CD4-positive, alpha-beta T cell (primary cell): ENCODE measurements at regions not wholly inside any gene's neighbourhood (a gene's known extent, or its start where the extent isn't known, plus 50 kb on each side); places are given as distances from the start of the nearest gene placed in this dataset.
A peak's percentile ranks its signal among the peaks of the same experiment; 100 is the strongest.
"Not testable (repeated sequence)": the region's sequence is repeated elsewhere in the genome, so short reads cannot be mapped to it uniquely, and the experiment has no call there.

ENCODE experiments used
- ATAC-seq: fragments of 200-7000 bp; cut with Tn5 transposase; one replicate; pipeline ENCODE4 v1.10.0; 2022; ENCODE audit warnings: mild to moderate bottlenecking; ENCODE audit not compliant: poor library complexity
- CTCF ChIA-PET: fragments of 350-600 bp; sonication (Branson Sonifier 250); formaldehyde crosslinking; loops from one replicate; lab custom pipeline; 2021; ENCODE audit warnings: antibody characterized with exemption, inconsistent platforms; lab: Charles Lee
- POLR2A ChIA-PET: fragments of 350-600 bp; sonication (Branson Sonifier 250); formaldehyde crosslinking; loops from one replicate; lab custom pipeline; 2021; ENCODE audit warnings: antibody characterized with exemption, inconsistent platforms; lab: Charles Lee
- DNase-seq, 14 experiments: peaks; one replicate each; pipeline ENCODE4 v3.0.0-alpha.2; 2013 to 2020; ENCODE audit warnings: mixed read lengths in 2 of 14
- H3K27ac ChIP-seq, 2 donors: one replicate each; pipeline versions ENCODE4 v1.5.1 to v1.7.0; 2013; ENCODE audit warnings: low read length in 2 of 2, low read depth in 1 of 2, mild to moderate bottlenecking in 1 of 2
- H3K27me3 ChIP-seq, 2 experiments: 1 replicate in 1 of 2; 2 replicates in 1 of 2; pipeline versions ENCODE4 v1.6.1 to v1.7.0; 2013; ENCODE audit warnings: low read length in 2 of 2, control low read depth in 1 of 2, mild to moderate bottlenecking in 1 of 2, moderate library complexity in 1 of 2; ENCODE audit not compliant: insufficient read depth in 2 of 2, control insufficient read depth in 1 of 2
- H3K36me3 ChIP-seq: one replicate; pipeline ENCODE4 v1.6.1; 2013; ENCODE audit warnings: low read length, control low read depth; ENCODE audit not compliant: insufficient read depth
- H3K4me1 ChIP-seq: one replicate; pipeline ENCODE4 v1.6.1; 2013; ENCODE audit warnings: low read length, control low read depth; ENCODE audit not compliant: insufficient read depth
- H3K4me3 ChIP-seq: one replicate; pipeline ENCODE4 v1.5.1; 2013; ENCODE audit warnings: mild to moderate bottlenecking, low read length, moderate library complexity
- H3K9me3 ChIP-seq, 2 experiments: 1 replicate in 1 of 2; 2 replicates in 1 of 2; pipeline versions ENCODE4 v1.6.1 to v1.7.0; 2013; ENCODE audit warnings: low read length in 2 of 2, mild to moderate bottlenecking in 2 of 2, control low read depth in 1 of 2, moderate library complexity in 1 of 2; ENCODE audit not compliant: control insufficient read depth in 1 of 2, insufficient read depth in 1 of 2
- H3K27ac Mint-ChIP-seq: one replicate; pipeline ENCODE4 v1.8.0; 2020; ENCODE audit warnings: mixed read lengths
- H3K27me3 Mint-ChIP-seq: one replicate; pipeline ENCODE4 v1.8.0; 2021; ENCODE audit warnings: mixed read lengths
- H3K36me3 Mint-ChIP-seq: one replicate; pipeline ENCODE4 v1.8.0; 2021; ENCODE audit warnings: low read depth, mixed read lengths
- H3K4me1 Mint-ChIP-seq: one replicate; pipeline ENCODE4 v1.8.0; 2021; ENCODE audit warnings: low read depth, mixed read lengths
- H3K4me3 Mint-ChIP-seq: one replicate; pipeline ENCODE4 v1.8.0; 2020; ENCODE audit warnings: mild to moderate bottlenecking, mixed read lengths
- H3K9me3 Mint-ChIP-seq: one replicate; pipeline ENCODE4 v1.8.0; 2020; ENCODE audit warnings: mixed read lengths
- intact Hi-C, 2 experiments: fragments of 100-400 bp; cut with DNase I in 1 of 2; cut with micrococcal nuclease in 1 of 2; formaldehyde crosslinking; loops; one replicate each; pipeline versions ENCODE4 v1.15.1 to v1.9.0; 2023 to 2025; cut with DNase I, micrococcal nuclease
- TF ChIP-seq, protein P1 (sequence below): fragments of 200-600 bp; IDR thresholded peaks from one replicate; pipeline ENCODE4 v1.8.0; 2022; ENCODE audit warnings: antibody characterized with exemption, mild to moderate bottlenecking

DNA sequence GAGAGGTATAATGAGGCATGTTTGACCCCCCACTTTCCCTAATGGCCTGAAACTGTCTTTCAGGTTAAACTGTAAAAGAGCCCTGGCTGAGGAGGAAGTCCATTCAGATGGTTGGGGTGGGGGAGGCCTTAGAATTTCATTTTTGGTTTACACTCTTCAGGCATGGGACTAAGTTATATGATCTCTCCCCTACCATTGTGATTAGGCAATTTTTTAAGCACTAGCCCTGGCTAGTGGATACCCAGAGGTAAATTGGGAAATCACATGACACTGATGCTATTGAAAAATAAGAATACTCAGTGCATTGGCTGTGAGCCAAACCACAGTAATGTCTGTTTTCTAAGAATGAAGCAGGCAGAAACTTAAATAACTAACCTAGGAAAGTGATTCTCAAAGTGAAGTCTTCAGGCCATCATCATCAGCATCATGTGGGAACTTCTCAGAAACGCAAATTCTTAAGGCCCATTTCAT, 149.7 kb downstream of the RRAGB start:
- POLR2A ChIA-PET: no interaction called here
- peak in 3 of 14 experiments; percentile 12 to 27 (median 18) for DNase-seq
- no peak overlapping the region for H3K27ac ChIP-seq

DNA sequence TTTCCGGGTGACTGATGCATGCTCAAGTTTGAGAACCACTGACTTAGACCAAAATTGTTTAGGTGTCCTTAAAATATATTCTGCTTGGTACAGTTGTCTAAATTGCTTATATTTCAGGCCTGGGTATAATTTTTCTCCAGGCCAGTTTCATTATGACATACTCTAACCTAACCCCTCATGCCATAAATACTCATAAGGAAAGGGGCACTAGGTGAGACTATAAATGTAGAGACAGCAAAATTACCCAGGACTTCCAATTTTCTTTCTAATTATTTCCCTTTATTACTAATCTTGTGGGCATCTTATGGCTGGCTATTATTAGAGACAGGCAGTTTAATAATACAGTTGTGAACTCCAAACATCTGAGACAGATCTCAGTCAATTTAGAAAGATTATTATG, 150.2 kb downstream of the RRAGB start:
- peaks cover 13% of the 10 kb centered on the region for H3K4me1 Mint-ChIP-seq
- Histone ChIP-seq H3K36me3 (no peaks in the 10 kb centered on the region), H3K27me3 (no peaks in the 10 kb centered on the region), H3K4me1 (no peaks in the 10 kb centered on the region), H3K4me3 (no peak overlapping the region), H3K9me3 (no peaks in the 10 kb centered on the region), H3K27ac (no peak overlapping the region)
- no peak overlapping the region for H3K4me3 Mint-ChIP-seq
- no peak overlapping the region for H3K27ac Mint-ChIP-seq
- ATAC-seq (no peak), DNase-seq (no peak)
- TF ChIP-seq, protein P1, sequence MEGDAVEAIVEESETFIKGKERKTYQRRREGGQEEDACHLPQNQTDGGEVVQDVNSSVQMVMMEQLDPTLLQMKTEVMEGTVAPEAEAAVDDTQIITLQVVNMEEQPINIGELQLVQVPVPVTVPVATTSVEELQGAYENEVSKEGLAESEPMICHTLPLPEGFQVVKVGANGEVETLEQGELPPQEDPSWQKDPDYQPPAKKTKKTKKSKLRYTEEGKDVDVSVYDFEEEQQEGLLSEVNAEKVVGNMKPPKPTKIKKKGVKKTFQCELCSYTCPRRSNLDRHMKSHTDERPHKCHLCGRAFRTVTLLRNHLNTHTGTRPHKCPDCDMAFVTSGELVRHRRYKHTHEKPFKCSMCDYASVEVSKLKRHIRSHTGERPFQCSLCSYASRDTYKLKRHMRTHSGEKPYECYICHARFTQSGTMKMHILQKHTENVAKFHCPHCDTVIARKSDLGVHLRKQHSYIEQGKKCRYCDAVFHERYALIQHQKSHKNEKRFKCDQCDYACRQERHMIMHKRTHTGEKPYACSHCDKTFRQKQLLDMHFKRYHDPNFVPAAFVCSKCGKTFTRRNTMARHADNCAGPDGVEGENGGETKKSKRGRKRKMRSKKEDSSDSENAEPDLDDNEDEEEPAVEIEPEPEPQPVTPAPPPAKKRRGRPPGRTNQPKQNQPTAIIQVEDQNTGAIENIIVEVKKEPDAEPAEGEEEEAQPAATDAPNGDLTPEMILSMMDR: no peak
- no peaks in the 10 kb centered on the region for H3K27me3 Mint-ChIP-seq
- ChIA-PET CTCF (no interaction called here), POLR2A (no interaction called here)
- intact Hi-C loops: no loop called here
- no peaks in the 10 kb centered on the region for H3K36me3 Mint-ChIP-seq
- no peaks in the 10 kb centered on the region for H3K9me3 Mint-ChIP-seq

More for the DNA sequence above, 149.7 kb downstream of the RRAGB start:
- no peak for ATAC-seq
- intact Hi-C loops: no loop called here
- H3K4me1 Mint-ChIP-seq: peaks cover 13% of the 10 kb centered on the region
- no peaks in the 10 kb centered on the region for H3K27me3 ChIP-seq
- TF ChIP-seq, protein P1: no peak
- H3K4me1 ChIP-seq: no peaks in the 10 kb centered on the region
- no peaks in the 10 kb centered on the region for H3K9me3 Mint-ChIP-seq
- no peak overlapping the region for H3K4me3 Mint-ChIP-seq
- no peaks in the 10 kb centered on the region for H3K9me3 ChIP-seq
- H3K27me3 Mint-ChIP-seq: no peaks in the 10 kb centered on the region
- H3K36me3 ChIP-seq: no peaks in the 10 kb centered on the region
- CTCF ChIA-PET: no interaction called here
- H3K27ac Mint-ChIP-seq: no peak overlapping the region
- H3K36me3 Mint-ChIP-seq: no peaks in the 10 kb centered on the region
- no peak overlapping the region for H3K4me3 ChIP-seq

DNA sequence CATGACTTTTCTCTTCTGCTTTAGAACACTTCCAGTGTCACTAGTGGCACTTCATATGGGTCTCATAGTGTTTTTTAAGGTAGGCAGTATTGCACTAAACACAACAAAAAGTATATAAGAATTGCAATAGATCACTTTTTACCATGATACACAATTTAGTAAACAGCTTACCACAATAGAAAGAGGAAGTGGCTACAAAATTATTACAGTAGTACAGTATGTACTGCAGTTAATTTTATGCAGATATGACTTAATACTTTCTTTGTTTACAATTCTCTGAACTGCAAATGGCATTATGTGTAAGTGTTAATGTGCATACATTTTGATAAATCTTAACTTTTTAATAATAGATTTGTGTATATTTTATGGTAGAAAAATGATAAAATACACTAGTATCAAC, 157.3 kb downstream of the RRAGB start:
- Mint-ChIP-seq H3K9me3 (no peaks in the 10 kb centered on the region), H3K4me1 (no peaks in the 10 kb centered on the region), H3K36me3 (no peaks in the 10 kb centered on the region), H3K27me3 (no peaks in the 10 kb centered on the region), H3K27ac (no peak overlapping the region), H3K4me3 (no peak overlapping the region)
- Histone ChIP-seq H3K4me3 (no peak overlapping the region), H3K36me3 (no peaks in the 10 kb centered on the region), H3K27me3 (peaks cover 0 to 7% of the 10 kb centered on the region in 2 experiments), H3K9me3 (no peaks in the 10 kb centered on the region), H3K4me1 (no peaks in the 10 kb centered on the region), H3K27ac (no peak overlapping the region)
- ChIA-PET POLR2A (no interaction called here), CTCF (no interaction called here)
- DNase-seq: no peak
- intact Hi-C loops: no loop called here
- TF ChIP-seq, protein P1: no peak
- no peak for ATAC-seq

DNA sequence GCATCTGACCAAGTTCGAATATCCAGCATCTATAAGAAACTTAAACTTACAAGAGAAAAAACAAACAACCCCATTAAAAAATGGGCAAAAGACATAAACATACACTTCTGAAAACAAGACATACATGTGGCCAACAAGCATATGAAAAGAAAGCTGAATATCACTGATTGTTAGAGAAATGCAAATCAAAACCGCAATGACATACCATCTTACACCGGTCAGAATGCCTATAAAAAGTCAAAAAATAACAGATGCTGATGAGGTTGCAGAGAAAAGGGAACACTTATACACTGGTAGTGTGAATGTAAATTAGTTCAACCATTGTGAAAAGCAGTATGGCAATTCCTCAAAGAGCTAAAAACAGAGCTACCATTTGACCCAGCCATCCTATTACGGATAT, 166.0 kb downstream of the RRAGB start:
- H3K27me3 Mint-ChIP-seq, H3K27ac ChIP-seq, H3K9me3 Mint-ChIP-seq, CTCF ChIA-PET, ATAC-seq, H3K4me1 Mint-ChIP-seq, H3K36me3 Mint-ChIP-seq, H3K27ac Mint-ChIP-seq, DNase-seq, H3K27me3 ChIP-seq, H3K9me3 ChIP-seq, intact Hi-C loops, H3K36me3 ChIP-seq, H3K4me3 ChIP-seq, POLR2A ChIA-PET, H3K4me3 Mint-ChIP-seq, H3K4me1 ChIP-seq: not testable (repeated sequence)
